OCI-LY1 (cell line): ENCODE measurements at regions not wholly inside any gene's neighbourhood (a gene's known extent, or its start where the extent isn't known, plus 50 kb on each side); places are given as distances from the start of the nearest gene placed in this dataset.

Experiments used
- H2AFZ ChIP-seq: fragments of 200-600 bp; sonication (generic), shearing (Covaris generic); 2 replicates; pipeline ENCODE4 v1.6.0; 2014; ENCODE audit warnings: antibody characterized with exemption, mild to moderate bottlenecking, low read length
- H3F3A ChIP-seq: fragments of 200-600 bp; sonication (generic), shearing (Covaris generic); 2 replicates; pipeline ENCODE4 v1.6.0; 2014; ENCODE audit warnings: mild to moderate bottlenecking, antibody characterized with exemption, low read length, moderate library complexity; ENCODE audit not compliant: insufficient read depth
- H3K27ac ChIP-seq: fragments of 200-600 bp; sonication (generic); 2 replicates; pipeline ENCODE4 v1.5.1; 2014; ENCODE audit warnings: low read length, mixed run types, mild to moderate bottlenecking, low read depth; ENCODE audit not compliant: poor library complexity, severe bottlenecking
- H3K27me3 ChIP-seq: fragments of 200-600 bp; sonication (generic); 2 replicates; pipeline ENCODE4 v1.6.0; 2014; ENCODE audit warnings: antibody characterized with exemption, mild to moderate bottlenecking, low read length, moderate library complexity; ENCODE audit not compliant: insufficient read depth
- H3K36me3 ChIP-seq: fragments of 200-600 bp; sonication (generic); 2 replicates; pipeline ENCODE4 v1.6.1; 2014; ENCODE audit warnings: mild to moderate bottlenecking, antibody characterized with exemption, low read length, moderate library complexity, mixed read lengths; ENCODE audit not compliant: insufficient read depth
- H3K4me1 ChIP-seq: fragments of 200-600 bp; sonication (generic); 2 replicates; pipeline ENCODE4 v1.5.1; 2014; ENCODE audit warnings: mild to moderate bottlenecking, low read length, moderate library complexity; ENCODE audit not compliant: insufficient read depth, severe bottlenecking
- H3K4me2 ChIP-seq: fragments of 200-600 bp; sonication (generic), shearing (Covaris generic); 2 replicates; pipeline ENCODE4 v1.6.1; 2014; ENCODE audit warnings: low read length
- H3K4me3 ChIP-seq: fragments of 200-600 bp; sonication (generic); 2 replicates; pipeline ENCODE4 v1.5.1; 2014; ENCODE audit warnings: low read length, low read depth, mild to moderate bottlenecking, mixed read lengths; ENCODE audit not compliant: poor library complexity, severe bottlenecking
- H3K79me2 ChIP-seq: fragments of 200-600 bp; shearing (Covaris generic); 2 replicates; pipeline ENCODE4 v1.6.1; 2016; ENCODE audit warnings: mixed run types, low read length, mixed read lengths; ENCODE audit not compliant: insufficient read depth
- H3K9ac ChIP-seq: fragments of 200-600 bp; sonication (generic), shearing (Covaris generic); 2 replicates; pipeline ENCODE4 v1.6.1; 2014; ENCODE audit warnings: mild to moderate bottlenecking, low read length, mixed read lengths
- H3K9me2 ChIP-seq: fragments of 200-600 bp; sonication (generic), shearing (Covaris generic); 2 replicates; pipeline ENCODE4 v1.6.1; 2014; ENCODE audit warnings: low read depth, mild to moderate bottlenecking, low read length, mixed read lengths
- H3K9me3 ChIP-seq: fragments of 200-600 bp; shearing (Covaris generic); 2 replicates; pipeline ENCODE4 v1.6.1; 2014; ENCODE audit warnings: low read length, mixed read lengths
- H4K20me1 ChIP-seq: fragments of 200-600 bp; sonication (generic), shearing (Covaris generic); 2 replicates; pipeline ENCODE4 v1.6.0; 2016; ENCODE audit warnings: mild to moderate bottlenecking, low read length; ENCODE audit not compliant: insufficient read depth
- EZH2 ChIP-seq: fragments of 200-600 bp; sonication (generic), shearing (Covaris generic); IDR thresholded peaks from 2 replicates; pipeline ENCODE4 v1.8.0; 2017; ENCODE audit warnings: borderline replicate concordance, mixed run types, mild to moderate bottlenecking, antibody characterized with exemption, low read length, moderate library complexity, mixed read lengths
- TF ChIP-seq, protein P1 (sequence below): fragments of 200-600 bp; sonication (generic), shearing (Covaris generic); IDR thresholded peaks from 2 replicates; pipeline ENCODE4 v1.5.1; 2017; ENCODE audit warnings: mild to moderate bottlenecking, antibody characterized with exemption, low read length, moderate library complexity, mixed read lengths

DNA sequence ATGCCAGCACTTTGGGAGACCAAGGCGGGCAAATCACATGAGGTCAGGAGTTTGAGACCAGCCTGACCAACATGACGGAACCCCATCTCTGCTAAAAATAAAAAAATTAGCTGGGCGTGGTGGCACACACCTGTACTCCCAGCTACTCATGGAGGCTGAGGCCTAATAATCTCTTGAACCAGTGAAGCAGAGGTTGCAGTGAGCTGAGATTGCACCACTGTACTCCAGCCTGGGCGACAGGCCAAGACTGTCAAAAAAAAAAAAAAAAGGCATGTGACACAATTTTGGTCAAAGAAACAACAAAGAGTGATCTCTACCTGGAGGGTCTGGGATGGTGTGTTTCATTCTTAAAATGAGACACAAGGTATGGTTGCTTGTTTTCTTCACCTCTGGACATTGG lies 188.2 kb upstream of the HS3ST1 start:
- Histone ChIP-seq H3K9me2 (no peaks in the 10 kb centered on the region), H3K36me3 (no peaks in the 10 kb centered on the region), H3K27ac (no peak overlapping the region)

DNA sequence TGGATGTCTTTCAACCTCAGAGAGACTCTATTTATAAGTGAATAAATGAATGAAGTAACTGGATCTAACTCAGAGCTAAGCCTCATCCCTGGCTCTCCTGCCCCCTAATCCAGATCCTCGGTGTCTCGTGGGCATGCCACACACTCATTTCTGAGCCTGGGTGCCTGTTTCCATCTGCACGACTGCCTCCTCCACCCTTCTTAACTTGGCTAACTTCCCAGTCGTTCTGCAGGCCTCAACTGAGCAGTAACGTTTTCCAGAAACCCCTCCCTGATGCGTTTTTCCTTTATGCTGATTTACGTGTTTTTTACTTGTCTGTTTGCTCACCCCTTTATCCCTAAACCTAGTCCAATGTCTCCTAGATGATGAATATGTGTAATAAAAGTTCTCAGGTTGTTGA lies 186.9 kb upstream of the HS3ST1 start:
- no peaks in the 10 kb centered on the region for H3K36me3 ChIP-seq
- H2AFZ ChIP-seq, result no peak overlapping the region
- no peaks in the 10 kb centered on the region for H3K79me2 ChIP-seq
- TF ChIP-seq, protein P1, sequence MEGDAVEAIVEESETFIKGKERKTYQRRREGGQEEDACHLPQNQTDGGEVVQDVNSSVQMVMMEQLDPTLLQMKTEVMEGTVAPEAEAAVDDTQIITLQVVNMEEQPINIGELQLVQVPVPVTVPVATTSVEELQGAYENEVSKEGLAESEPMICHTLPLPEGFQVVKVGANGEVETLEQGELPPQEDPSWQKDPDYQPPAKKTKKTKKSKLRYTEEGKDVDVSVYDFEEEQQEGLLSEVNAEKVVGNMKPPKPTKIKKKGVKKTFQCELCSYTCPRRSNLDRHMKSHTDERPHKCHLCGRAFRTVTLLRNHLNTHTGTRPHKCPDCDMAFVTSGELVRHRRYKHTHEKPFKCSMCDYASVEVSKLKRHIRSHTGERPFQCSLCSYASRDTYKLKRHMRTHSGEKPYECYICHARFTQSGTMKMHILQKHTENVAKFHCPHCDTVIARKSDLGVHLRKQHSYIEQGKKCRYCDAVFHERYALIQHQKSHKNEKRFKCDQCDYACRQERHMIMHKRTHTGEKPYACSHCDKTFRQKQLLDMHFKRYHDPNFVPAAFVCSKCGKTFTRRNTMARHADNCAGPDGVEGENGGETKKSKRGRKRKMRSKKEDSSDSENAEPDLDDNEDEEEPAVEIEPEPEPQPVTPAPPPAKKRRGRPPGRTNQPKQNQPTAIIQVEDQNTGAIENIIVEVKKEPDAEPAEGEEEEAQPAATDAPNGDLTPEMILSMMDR, result no peak
- no peak for TF ChIP-seq EZH2
- H3K9ac ChIP-seq, result no peak overlapping the region
- H3K9me3 ChIP-seq, result no peaks in the 10 kb centered on the region
- H3K9me2 ChIP-seq, result no peaks in the 10 kb centered on the region
- H3K27ac ChIP-seq, result no peak overlapping the region
- no peaks in the 10 kb centered on the region for H4K20me1 ChIP-seq
- no peaks in the 10 kb centered on the region for H3K27me3 ChIP-seq
- H3K4me2 ChIP-seq, result no peak overlapping the region
- no peaks in the 10 kb centered on the region for H3F3A ChIP-seq
- H3K4me3 ChIP-seq, result no peak overlapping the region
- H3K4me1 ChIP-seq, result no peaks in the 10 kb centered on the region

More for the DNA sequence above, 188.2 kb upstream of the HS3ST1 start:
- no peak for TF ChIP-seq EZH2
- TF ChIP-seq, protein P1, result no peak
- Histone ChIP-seq H3K4me2 (no peak overlapping the region), H3K4me1 (no peaks in the 10 kb centered on the region), H2AFZ (no peak overlapping the region), H3K79me2 (no peaks in the 10 kb centered on the region), H3K27me3 (no peaks in the 10 kb centered on the region), H3K9me3 (no peaks in the 10 kb centered on the region), H4K20me1 (no peaks in the 10 kb centered on the region), H3K4me3 (no peak overlapping the region), H3F3A (no peaks in the 10 kb centered on the region), H3K9ac (no peak overlapping the region)

DNA sequence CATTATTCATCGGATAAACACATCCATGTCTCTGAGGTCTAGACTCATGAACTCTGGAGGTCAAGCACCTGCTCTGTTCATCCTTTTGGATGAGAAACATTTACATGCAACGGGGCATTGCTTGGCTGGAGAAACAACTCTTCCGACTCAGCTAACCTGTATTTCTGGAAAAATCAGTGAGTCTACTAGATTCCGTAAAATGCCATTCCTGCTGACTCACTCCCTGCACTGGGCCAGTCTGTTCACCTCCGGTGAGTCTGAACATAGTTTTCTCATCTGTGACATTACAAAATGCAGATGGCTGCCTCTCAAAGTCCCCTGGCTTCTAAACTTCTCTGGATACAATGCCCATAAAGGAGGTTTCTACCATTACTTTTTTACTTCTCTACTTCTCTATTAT lies 185.7 kb upstream of the HS3ST1 start:
- Histone ChIP-seq H2AFZ (no peak overlapping the region), H3K9me3 (no peaks in the 10 kb centered on the region), H3K27ac (no peak overlapping the region), H3K36me3 (no peaks in the 10 kb centered on the region), H3K27me3 (no peaks in the 10 kb centered on the region), H3F3A (no peaks in the 10 kb centered on the region), H3K79me2 (no peaks in the 10 kb centered on the region), H3K4me1 (no peaks in the 10 kb centered on the region), H4K20me1 (no peaks in the 10 kb centered on the region), H3K4me3 (no peak overlapping the region), H3K9ac (no peak overlapping the region), H3K9me2 (no peaks in the 10 kb centered on the region), H3K4me2 (no peak overlapping the region)
- TF ChIP-seq, protein P1, result no peak
- TF ChIP-seq EZH2, result no peak
